GM19395 (cell line): ENCODE measurements at regions not wholly inside any gene's neighbourhood (a gene's known extent, or its start where the extent isn't known, plus 50 kb on each side); places are given as distances from the start of the nearest gene placed in this dataset.
"Not testable (repeated sequence)": the region's sequence is repeated elsewhere in the genome, so short reads cannot be mapped to it uniquely, and the experiment has no call there.

Experiments
- ATAC-seq: cut with Tn5 transposase; IDR thresholded peaks from one replicate; pipeline ENCODE4 v1.9.1; 2021; ENCODE audit warnings: mild to moderate bottlenecking, moderate library complexity; ENCODE audit not compliant: unreplicated experiment

- ATAC-seq = no peak
Measured at GRCh38 chr20:29687438-29687837, 1570.0 kb upstream of the DEFB115 start.

GRCh38 chr20:29689411-29690225, 1567.8 kb upstream of the DEFB115 start:
- no peak for ATAC-seq

GRCh38 chr20:29690274-29690673, 1567.2 kb upstream of the DEFB115 start:
- no peak for ATAC-seq

- ATAC-seq = no peak
Measured at GRCh38 chr20:29740601-29740950, 1516.9 kb upstream of the DEFB115 start.

GRCh38 chr20:29740951-29741593, 1516.4 kb upstream of the DEFB115 start:
- no peak for ATAC-seq

- no peak for ATAC-seq
Measured at GRCh38 chr20:29741594-29741893, 1515.9 kb upstream of the DEFB115 start.

GRCh38 chr20:29741894-29742698, 1515.4 kb upstream of the DEFB115 start:
- no peak for ATAC-seq

- ATAC-seq = no peak
Measured at GRCh38 chr20:29742699-29743100, 1514.8 kb upstream of the DEFB115 start.

- no peak for ATAC-seq
Measured at GRCh38 chr20:29743101-29743931, 1514.1 kb upstream of the DEFB115 start.

- ATAC-seq = no peak
Measured at GRCh38 chr20:29744071-29744470, 1513.4 kb upstream of the DEFB115 start.

GRCh38 chr20:29745534-29746245, 1511.8 kb upstream of the DEFB115 start:
- ATAC-seq = not testable (repeated sequence)

- ATAC-seq = no peak
Measured at GRCh38 chr20:29750268-29750899, 1507.1 kb upstream of the DEFB115 start.

- ATAC-seq = not testable (repeated sequence)
Measured at GRCh38 chr20:29752644-29753425, 1504.6 kb upstream of the DEFB115 start.

GRCh38 chr20:29753426-29753746, 1504.1 kb upstream of the DEFB115 start:
- not testable (repeated sequence) for ATAC-seq

- ATAC-seq = not testable (repeated sequence)
Measured at GRCh38 chr20:29753879-29754278, 1503.6 kb upstream of the DEFB115 start.

- ATAC-seq = not testable (repeated sequence)
Measured at GRCh38 chr20:29755854-29756498, 1501.5 kb upstream of the DEFB115 start.

GRCh38 chr20:29756664-29757063, 1500.8 kb upstream of the DEFB115 start:
- ATAC-seq = no peak

GRCh38 chr20:29761621-29762385, 1495.7 kb upstream of the DEFB115 start:
- not testable (repeated sequence) for ATAC-seq
